ENCODE measurements at regions not wholly inside any gene's neighbourhood (a gene's known extent, or its start where the extent isn't known, plus 50 kb on each side); places are given as distances from the start of the nearest gene placed in this dataset.

DNA sequence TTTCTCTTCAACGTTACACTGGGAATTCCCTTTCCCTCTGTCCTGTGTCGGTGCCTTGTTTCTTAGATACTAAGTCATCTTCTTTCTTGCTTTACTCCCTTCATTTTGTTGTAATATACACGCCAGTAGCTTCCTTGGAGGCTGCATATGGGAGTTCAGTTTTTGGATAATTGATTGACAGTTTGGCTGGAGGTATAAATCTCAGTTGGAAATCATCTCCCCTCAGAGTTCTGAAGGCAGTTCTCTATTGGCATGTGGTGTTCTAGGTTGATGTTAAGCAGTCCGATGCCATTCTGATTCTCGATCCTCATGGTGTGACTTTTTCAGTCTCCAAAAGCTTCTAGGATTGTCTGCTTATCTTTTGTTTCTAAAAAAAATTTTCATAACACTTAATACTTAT, 152.5 kb upstream of the GLI2 start:
- no peak for DNase-seq
- H3K4me3 ChIP-seq (ENCODE audit: control insufficient read depth in 1 of 2, extremely low read depth in 1 of 2, low read length in 1 of 2): no peak overlapping the region
- WGBS (ENCODE audit: insufficient coverage): no CpG with 5 or more reads among the region's 5 CpGs
- no peak for ATAC-seq (replicated peaks in 1 of 4)
- no peaks in the 10 kb centered on the region for H3K4me1 ChIP-seq (ENCODE audit: control insufficient read depth in 1 of 2, extremely low read depth in 1 of 2, insufficient read depth in 2 of 2, low read length in 2 of 2)
- H3K36me3 ChIP-seq (ENCODE audit: control insufficient read depth in 2 of 2, extremely low read depth in 1 of 2, insufficient read depth in 1 of 2, low read length in 1 of 2): no peaks in the 10 kb centered on the region
- peaks cover 39 to 43% of the 10 kb centered on the region in 2 donors for H3K27me3 Mint-ChIP-seq
- H3K9me3 Mint-ChIP-seq: no peaks in the 10 kb centered on the region
- no peaks in the 10 kb centered on the region for H3K36me3 Mint-ChIP-seq
- no peak overlapping the region for H3K27ac ChIP-seq (ENCODE audit: low read length)
- CTCF ChIA-PET: interaction anchor here in 1 of 2 donors (0.5 kb wide), 1 partner anchor 249 kb away, joined by 3 read pairs; no protein-coding TSS in a partner anchor
- peaks cover 4 to 7% (median 5%) of the 10 kb centered on the region in 3 donors for H3K4me1 Mint-ChIP-seq
- peaks cover 5 to 46% of the 10 kb centered on the region in 2 experiments for H3K27me3 ChIP-seq (replicated peaks in 1 of 2; ENCODE audit: control insufficient read depth in 2 of 2, extremely low read depth in 1 of 2, insufficient read depth in 2 of 2, low read length in 1 of 2)
- POLR2A ChIA-PET: no interaction called here
- H3K9me3 ChIP-seq: no peaks in the 10 kb centered on the region
- no peak overlapping the region for H3K4me3 Mint-ChIP-seq
- no peak overlapping the region for H3K27ac Mint-ChIP-seq

DNA sequence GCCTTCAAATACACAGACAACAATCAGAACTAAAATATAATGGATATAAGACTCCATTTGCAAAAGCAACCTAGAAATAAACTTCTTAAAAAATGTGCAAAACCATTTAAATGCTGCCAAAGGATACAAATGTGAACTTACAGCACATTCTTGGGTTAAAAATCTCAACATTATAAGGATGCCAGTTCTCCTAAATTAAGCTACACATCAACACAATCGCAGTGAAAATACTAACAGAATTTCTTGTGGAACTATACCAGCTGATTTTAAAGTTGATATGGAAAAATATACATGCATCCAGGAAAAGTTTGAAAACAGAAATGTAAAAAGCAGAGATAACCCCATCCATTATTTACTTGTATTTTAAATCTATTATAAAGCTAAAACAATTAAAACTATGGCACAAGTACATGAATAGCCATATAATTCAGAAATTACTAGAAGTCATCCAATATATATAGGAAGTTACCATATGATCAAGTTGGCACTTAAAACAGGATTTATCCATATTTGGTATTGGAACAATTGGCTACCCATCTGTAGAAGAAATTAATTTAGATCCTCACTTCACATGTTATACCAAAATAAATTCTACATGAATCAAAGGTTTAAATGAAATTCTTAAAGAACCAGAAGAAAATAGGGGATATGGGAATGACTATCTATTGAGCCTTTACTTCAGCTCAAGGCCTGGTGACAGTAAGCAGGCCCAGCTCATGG, 151.7 kb upstream of the GLI2 start:
- no peaks in the 10 kb centered on the region for H3K9me3 ChIP-seq
- WGBS (ENCODE audit: insufficient coverage): no CpG with 5 or more reads among the region's 1 CpG
- Mint-ChIP-seq H3K4me3 (no peak overlapping the region), H3K27ac (no peak overlapping the region), H3K36me3 (no peaks in the 10 kb centered on the region), H3K9me3 (no peaks in the 10 kb centered on the region), H3K27me3 (peaks cover 43 to 49% of the 10 kb centered on the region in 2 donors), H3K4me1 (peaks cover 4 to 7% (median 5%) of the 10 kb centered on the region in 3 donors)
- H3K36me3 ChIP-seq (ENCODE audit: control insufficient read depth in 2 of 2, extremely low read depth in 1 of 2, insufficient read depth in 1 of 2, low read length in 1 of 2): no peaks in the 10 kb centered on the region
- ChIA-PET POLR2A (no interaction called here), CTCF (no interaction called here)
- ATAC-seq (replicated peaks in 1 of 4): no peak
- H3K4me3 ChIP-seq (ENCODE audit: control insufficient read depth in 1 of 2, extremely low read depth in 1 of 2, low read length in 1 of 2): no peak overlapping the region
- DNase-seq: no peak
- no peak overlapping the region for H3K27ac ChIP-seq (ENCODE audit: low read length)
- H3K4me1 ChIP-seq (ENCODE audit: control insufficient read depth in 1 of 2, extremely low read depth in 1 of 2, insufficient read depth in 2 of 2, low read length in 2 of 2): no peaks in the 10 kb centered on the region
- H3K27me3 ChIP-seq (replicated peaks in 1 of 2; ENCODE audit: control insufficient read depth in 2 of 2, extremely low read depth in 1 of 2, insufficient read depth in 2 of 2, low read length in 1 of 2): peaks cover 5 to 48% of the 10 kb centered on the region in 2 experiments

- no peaks in the 10 kb centered on the region for H3K4me1 ChIP-seq (ENCODE audit: control insufficient read depth in 1 of 2, extremely low read depth in 1 of 2, insufficient read depth in 2 of 2, low read length in 2 of 2)
- WGBS (ENCODE audit: insufficient coverage): 21% methylated on average over 36 of the region's 41 CpGs
- H3K36me3 Mint-ChIP-seq: no peaks in the 10 kb centered on the region
Measured at GRCh38 chr2:120586507-120587278, 149.0 kb upstream of the GLI2 start.

GRCh38 chr2:120587279-120587996, 148.2 kb upstream of the GLI2 start:
- no peaks in the 10 kb centered on the region for H3K9me3 Mint-ChIP-seq
- no peak for ATAC-seq (replicated peaks in 1 of 4)
- Histone ChIP-seq H3K4me1 (ENCODE audit: control insufficient read depth in 1 of 2, extremely low read depth in 1 of 2, insufficient read depth in 2 of 2, low read length in 2 of 2) (no peaks in the 10 kb centered on the region), H3K27ac (ENCODE audit: low read length) (no peak overlapping the region), H3K9me3 (no peaks in the 10 kb centered on the region), H3K27me3 (replicated peaks in 1 of 2; ENCODE audit: control insufficient read depth in 2 of 2, extremely low read depth in 1 of 2, insufficient read depth in 2 of 2, low read length in 1 of 2) (peaks cover 2 to 52% of the 10 kb centered on the region in 2 experiments), H3K4me3 (ENCODE audit: control insufficient read depth in 1 of 2, extremely low read depth in 1 of 2, low read length in 1 of 2) (no peak overlapping the region), H3K36me3 (ENCODE audit: control insufficient read depth in 2 of 2, extremely low read depth in 1 of 2, insufficient read depth in 1 of 2, low read length in 1 of 2) (no peaks in the 10 kb centered on the region)
- no peak overlapping the region for H3K27ac Mint-ChIP-seq
- ChIA-PET CTCF (no interaction called here), POLR2A (no interaction called here)
- no peak overlapping the region for H3K4me3 Mint-ChIP-seq
- H3K36me3 Mint-ChIP-seq: no peaks in the 10 kb centered on the region
- DNase-seq: no peak
- WGBS (ENCODE audit: insufficient coverage): 7% methylated on average over 68 of the region's 68 CpGs
- H3K27me3 Mint-ChIP-seq: peaks cover 50 to 51% of the 10 kb centered on the region in 2 donors
- H3K4me1 Mint-ChIP-seq: peaks cover 4 to 7% (median 5%) of the 10 kb centered on the region in 3 donors

More at GRCh38 chr2:120586507-120587278, 149.0 kb upstream of the GLI2 start:
- Histone ChIP-seq H3K4me3 (ENCODE audit: control insufficient read depth in 1 of 2, extremely low read depth in 1 of 2, low read length in 1 of 2) (no peak overlapping the region), H3K27me3 (replicated peaks in 1 of 2; ENCODE audit: control insufficient read depth in 2 of 2, extremely low read depth in 1 of 2, insufficient read depth in 2 of 2, low read length in 1 of 2) (peaks cover 2 to 50% of the 10 kb centered on the region in 2 experiments), H3K9me3 (no peaks in the 10 kb centered on the region), H3K36me3 (ENCODE audit: control insufficient read depth in 2 of 2, extremely low read depth in 1 of 2, insufficient read depth in 1 of 2, low read length in 1 of 2) (no peaks in the 10 kb centered on the region), H3K27ac (ENCODE audit: low read length) (no peak overlapping the region)
- ChIA-PET POLR2A (interaction anchor here in 1 of 2 donors (0.5 kb wide), 1 partner anchor 9 kb away, joined by 4 read pairs; no protein-coding TSS in a partner anchor), CTCF (interaction anchor here in 1 of 2 donors (0.5 kb wide), 1 partner anchor 691 kb away, joined by 3 read pairs; no protein-coding TSS in a partner anchor)
- Mint-ChIP-seq H3K27me3 (peaks cover 51% of the 10 kb centered on the region in 2 donors), H3K27ac (no peak overlapping the region), H3K4me3 (peak overlapping the region in 1 of 3 donors; percentile 53), H3K9me3 (no peaks in the 10 kb centered on the region), H3K4me1 (peaks cover 4 to 7% (median 5%) of the 10 kb centered on the region in 3 donors)
- ATAC-seq (replicated peaks in 1 of 4): peak in 1 of 4 experiments; percentile 20
- DNase-seq: no peak

GRCh38 chr2:120587997-120588336, 147.7 kb upstream of the GLI2 start:
- Mint-ChIP-seq H3K4me1 (peaks cover 4 to 7% (median 5%) of the 10 kb centered on the region in 3 donors), H3K4me3 (no peak overlapping the region), H3K36me3 (no peaks in the 10 kb centered on the region), H3K27ac (no peak overlapping the region), H3K27me3 (peaks cover 49 to 51% of the 10 kb centered on the region in 2 donors), H3K9me3 (no peaks in the 10 kb centered on the region)
- H3K27me3 ChIP-seq (replicated peaks in 1 of 2; ENCODE audit: control insufficient read depth in 2 of 2, extremely low read depth in 1 of 2, insufficient read depth in 2 of 2, low read length in 1 of 2): peaks cover 2 to 52% of the 10 kb centered on the region in 2 experiments
- WGBS (ENCODE audit: insufficient coverage): 57% methylated on average over 6 of the region's 6 CpGs
- no peak overlapping the region for H3K27ac ChIP-seq (ENCODE audit: low read length)
- H3K4me3 ChIP-seq (ENCODE audit: control insufficient read depth in 1 of 2, extremely low read depth in 1 of 2, low read length in 1 of 2): no peak overlapping the region
- no peaks in the 10 kb centered on the region for H3K36me3 ChIP-seq (ENCODE audit: control insufficient read depth in 2 of 2, extremely low read depth in 1 of 2, insufficient read depth in 1 of 2, low read length in 1 of 2)
- no peaks in the 10 kb centered on the region for H3K9me3 ChIP-seq
- DNase-seq (no peak), ATAC-seq (replicated peaks in 1 of 4) (no peak)
- ChIA-PET CTCF (no interaction called here), POLR2A (no interaction called here)
- H3K4me1 ChIP-seq (ENCODE audit: control insufficient read depth in 1 of 2, extremely low read depth in 1 of 2, insufficient read depth in 2 of 2, low read length in 2 of 2): no peaks in the 10 kb centered on the region

Data from T-cell (primary cell).